Hepatocyte (in vitro differentiated cells): ENCODE measurements at regions not wholly inside any gene's neighbourhood (a gene's known extent, or its start where the extent isn't known, plus 50 kb on each side); places are given as distances from the start of the nearest gene placed in this dataset.

ENCODE experiments used
- DNase-seq: peaks from one replicate; pipeline ENCODE4 v3.0.0-alpha.2; 2016; ENCODE audit warnings: low spot score
- H2AFZ ChIP-seq: fragments of 200-600 bp; sonication (generic); 2 replicates; pipeline ENCODE4 v1.6.0; 2016; ENCODE audit warnings: antibody characterized with exemption, mild to moderate bottlenecking
- H3K27ac ChIP-seq: fragments of 200-600 bp; sonication (generic); 2 replicates; pipeline ENCODE4 v1.5.1; 2016; ENCODE audit warnings: mild to moderate bottlenecking
- H3K27me3 ChIP-seq: fragments of 200-600 bp; sonication (generic); 2 replicates; pipeline ENCODE4 v1.6.1; 2016
- H3K36me3 ChIP-seq: fragments of 200-600 bp; sonication (generic); replicated peaks from 2 replicates; pipeline ENCODE4 v1.5.1; 2016; ENCODE audit warnings: low read depth; ENCODE audit not compliant: insufficient read depth
- H3K4me1 ChIP-seq: fragments of 200-600 bp; sonication (generic); 2 replicates; pipeline ENCODE4 v1.5.1; 2016; ENCODE audit warnings: mild to moderate bottlenecking, moderate library complexity; ENCODE audit not compliant: insufficient read depth
- H3K4me2 ChIP-seq: fragments of 200-600 bp; sonication (generic); 2 replicates; pipeline ENCODE4 v1.6.0; 2016
- H3K4me3 ChIP-seq: fragments of 200-600 bp; sonication (generic); 2 replicates; pipeline ENCODE4 v1.5.1; 2016; ENCODE audit warnings: mild to moderate bottlenecking
- H3K79me2 ChIP-seq: fragments of 200-600 bp; sonication (generic); 2 replicates; pipeline ENCODE4 v1.6.0; 2017; ENCODE audit warnings: mild to moderate bottlenecking
- H3K9me2 ChIP-seq: fragments of 200-600 bp; sonication (generic); replicated peaks from 2 replicates; pipeline ENCODE4 v1.6.0; 2017; ENCODE audit warnings: mild to moderate bottlenecking; ENCODE audit not compliant: insufficient read depth
- H3K9me3 ChIP-seq: fragments of 200-600 bp; sonication (generic); 2 replicates; pipeline ENCODE4 v1.5.1; 2016; ENCODE audit warnings: low read depth, mild to moderate bottlenecking
- H4K20me1 ChIP-seq: fragments of 200-600 bp; sonication (generic); 2 replicates; pipeline ENCODE4 v1.6.0; 2016; ENCODE audit warnings: mild to moderate bottlenecking; ENCODE audit not compliant: insufficient read depth, poor library complexity, severe bottlenecking
- EZH2 ChIP-seq: fragments of 200-600 bp; sonication (generic); IDR thresholded peaks from 2 replicates; pipeline ENCODE4 v1.6.1; 2016; ENCODE audit warnings: antibody characterized with exemption, mild to moderate bottlenecking, borderline replicate concordance
- EZH2phosphoT487 ChIP-seq: fragments of 200-600 bp; sonication (generic); IDR thresholded peaks from one replicate; pipeline ENCODE4 v1.6.1; 2018; ENCODE audit warnings: antibody characterized with exemption, mild to moderate bottlenecking, low read depth, moderate library complexity; ENCODE audit not compliant: unreplicated experiment, severe bottlenecking
- WGBS: methylation state at CpG from one replicate; pipeline ENCODE4 v1.1.6; 2016; ENCODE audit warnings: low lambda C conversion rate; ENCODE audit errors: missing lambda C conversion rate; 5-methylcytosine and 5-hydroxymethylcytosine counted together
- TF ChIP-seq, protein P1 (sequence below): fragments of 200-600 bp; sonication (generic); IDR thresholded peaks from 2 replicates; pipeline ENCODE4 v1.5.1; 2016; ENCODE audit warnings: antibody characterized with exemption, mild to moderate bottlenecking; ENCODE audit not compliant: poor library complexity

GRCh38 chr18:55781481-55781957 lies 193.5 kb upstream of the TCF4 start:
- Histone ChIP-seq H3K9me2 (no peaks in the 10 kb centered on the region), H3K36me3 (no peaks in the 10 kb centered on the region), H3K9me3 (no peaks in the 10 kb centered on the region), H3K4me2 (no peak overlapping the region), H3K79me2 (no peaks in the 10 kb centered on the region), H3K4me1 (no peaks in the 10 kb centered on the region), H3K27ac (no peak overlapping the region), H2AFZ (no peak overlapping the region), H4K20me1 (no peaks in the 10 kb centered on the region), H3K27me3 (peaks cover 44% of the 10 kb centered on the region), H3K4me3 (no peak overlapping the region)
- TF ChIP-seq EZH2 (no peak), EZH2phosphoT487 (no peak)
- TF ChIP-seq, protein P1, sequence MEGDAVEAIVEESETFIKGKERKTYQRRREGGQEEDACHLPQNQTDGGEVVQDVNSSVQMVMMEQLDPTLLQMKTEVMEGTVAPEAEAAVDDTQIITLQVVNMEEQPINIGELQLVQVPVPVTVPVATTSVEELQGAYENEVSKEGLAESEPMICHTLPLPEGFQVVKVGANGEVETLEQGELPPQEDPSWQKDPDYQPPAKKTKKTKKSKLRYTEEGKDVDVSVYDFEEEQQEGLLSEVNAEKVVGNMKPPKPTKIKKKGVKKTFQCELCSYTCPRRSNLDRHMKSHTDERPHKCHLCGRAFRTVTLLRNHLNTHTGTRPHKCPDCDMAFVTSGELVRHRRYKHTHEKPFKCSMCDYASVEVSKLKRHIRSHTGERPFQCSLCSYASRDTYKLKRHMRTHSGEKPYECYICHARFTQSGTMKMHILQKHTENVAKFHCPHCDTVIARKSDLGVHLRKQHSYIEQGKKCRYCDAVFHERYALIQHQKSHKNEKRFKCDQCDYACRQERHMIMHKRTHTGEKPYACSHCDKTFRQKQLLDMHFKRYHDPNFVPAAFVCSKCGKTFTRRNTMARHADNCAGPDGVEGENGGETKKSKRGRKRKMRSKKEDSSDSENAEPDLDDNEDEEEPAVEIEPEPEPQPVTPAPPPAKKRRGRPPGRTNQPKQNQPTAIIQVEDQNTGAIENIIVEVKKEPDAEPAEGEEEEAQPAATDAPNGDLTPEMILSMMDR: peak; percentile 76
- peak; percentile 73 for DNase-seq
- 23% methylated on average over 6 of the region's 6 CpGs for WGBS

GRCh38 chr18:55780586-55781071 lies 192.6 kb upstream of the TCF4 start:
- WGBS: 22% methylated on average over 9 of the region's 9 CpGs

DNA sequence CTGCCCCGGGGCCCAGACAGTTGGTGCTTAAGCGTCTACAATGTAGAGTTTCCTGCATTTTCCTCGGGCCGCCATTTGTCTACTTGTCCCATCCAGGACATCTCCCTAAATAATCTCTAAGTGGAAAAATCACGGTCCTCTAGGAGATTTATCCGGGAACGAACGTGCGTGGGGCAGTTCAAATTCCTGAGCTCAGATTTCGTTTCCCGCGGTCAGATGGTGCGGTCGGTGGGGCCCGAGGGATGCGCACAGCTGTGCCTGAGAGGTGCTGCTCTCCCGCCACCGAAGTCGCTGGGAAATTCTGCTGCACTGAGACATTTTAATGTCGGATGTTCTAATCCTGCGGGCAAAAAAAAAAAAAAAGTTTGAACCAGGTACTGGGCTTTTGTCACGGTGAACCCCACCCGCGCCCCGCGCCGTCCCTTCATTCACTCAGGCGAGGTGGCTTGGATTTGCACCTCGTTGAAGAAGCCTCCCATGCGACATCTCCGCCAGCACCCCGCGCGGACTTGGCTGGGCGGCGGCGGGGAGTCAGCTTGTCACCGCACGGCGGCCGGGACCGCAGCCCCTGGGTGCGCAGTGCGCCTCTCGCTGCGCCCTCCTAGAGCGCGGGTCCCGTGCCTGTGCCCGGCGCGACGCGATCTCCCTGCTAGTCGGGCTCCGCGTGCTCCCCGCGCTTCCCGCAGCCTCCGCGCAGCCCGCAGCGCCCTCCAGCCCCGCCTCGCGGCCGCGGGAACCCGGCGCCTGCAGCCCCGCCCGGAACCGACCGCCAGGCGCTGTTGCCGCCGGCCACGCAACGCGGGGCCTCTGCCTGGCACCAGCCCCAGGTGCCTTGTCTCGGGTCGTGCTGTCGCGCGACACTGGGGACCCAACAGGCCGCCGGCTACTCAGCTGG lies 191.9 kb upstream of the TCF4 start:
- H3K4me2 ChIP-seq: peak overlapping the region; percentile 95

More at GRCh38 chr18:55780586-55781071, 192.6 kb upstream of the TCF4 start:
- peak overlapping the region; percentile 50 for H2AFZ ChIP-seq
- no peaks in the 10 kb centered on the region for H3K9me2 ChIP-seq
- no peak overlapping the region for H3K27ac ChIP-seq
- peak overlapping the region; percentile 48 for H3K4me3 ChIP-seq
- H4K20me1 ChIP-seq: no peaks in the 10 kb centered on the region
- DNase-seq: no peak
- peaks cover 45% of the 10 kb centered on the region for H3K27me3 ChIP-seq
- H3K36me3 ChIP-seq: no peaks in the 10 kb centered on the region
- H3K79me2 ChIP-seq: no peaks in the 10 kb centered on the region
- H3K4me1 ChIP-seq: no peaks in the 10 kb centered on the region
- H3K4me2 ChIP-seq: peak overlapping the region; percentile 95
- TF ChIP-seq EZH2: peak; percentile 54
- no peak for TF ChIP-seq EZH2phosphoT487
- no peaks in the 10 kb centered on the region for H3K9me3 ChIP-seq

More for the DNA sequence above, 191.9 kb upstream of the TCF4 start:
- no peaks in the 10 kb centered on the region for H3K36me3 ChIP-seq
- peaks cover 45% of the 10 kb centered on the region for H3K27me3 ChIP-seq
- H3K9me3 ChIP-seq: no peaks in the 10 kb centered on the region
- peak overlapping the region; percentile 48 for H3K4me3 ChIP-seq
- H3K79me2 ChIP-seq: no peaks in the 10 kb centered on the region
- H4K20me1 ChIP-seq: no peaks in the 10 kb centered on the region
- no peaks in the 10 kb centered on the region for H3K9me2 ChIP-seq
- H3K4me1 ChIP-seq: no peaks in the 10 kb centered on the region
- H3K27ac ChIP-seq: no peak overlapping the region
- 1% methylated on average over 75 of the region's 88 CpGs for WGBS
- peak overlapping the region; percentile 50 for H2AFZ ChIP-seq
- no peak for TF ChIP-seq EZH2phosphoT487
- peak; percentile 73 for TF ChIP-seq EZH2
- TF ChIP-seq, protein P1: no peak
- DNase-seq: peak; percentile 54
